HEK293 (cell line): ENCODE measurements at regions not wholly inside any gene's neighbourhood (a gene's known extent, or its start where the extent isn't known, plus 50 kb on each side); places are given as distances from the start of the nearest gene placed in this dataset.

Experiments
- ATF2 ChIP-seq: fragments of 450-650 bp; formaldehyde crosslinking; IDR thresholded peaks from 2 replicates; pipeline ENCODE4 v1.5.1; 2016; ENCODE audit warnings: missing biosample characterization, missing genetic modification characterization, low read depth
- TCF7L2 ChIP-seq: IDR thresholded peaks from 2 replicates; pipeline ENCODE4 v1.6.1; 2011; ENCODE audit warnings: low read depth, mild to moderate bottlenecking, inconsistent platforms, low read length, moderate library complexity, borderline replicate concordance

DNA sequence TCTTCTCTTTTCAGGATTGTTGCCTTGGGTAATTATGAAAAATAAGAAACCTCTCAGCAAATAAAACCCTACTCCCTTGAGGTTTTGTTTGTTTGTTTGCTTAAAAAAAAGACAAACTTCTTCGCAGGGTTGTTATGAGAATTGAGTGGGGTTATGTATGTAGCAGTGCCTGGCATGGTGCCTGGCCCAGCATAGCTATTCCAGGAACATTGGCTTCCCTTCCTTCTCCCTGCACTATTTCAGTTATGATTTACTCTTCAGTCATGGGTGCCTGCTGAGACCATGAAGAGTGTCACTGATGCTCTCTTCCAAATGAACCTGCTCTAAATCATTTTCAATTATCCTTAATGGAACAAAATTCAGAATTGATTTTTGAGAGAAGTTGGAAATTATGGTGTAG is 283.5 kb upstream of the ROPN1 start:
- TF ChIP-seq ATF2 (tag by site-specific recombination) (no peak), TCF7L2 (no peak)
